ENCODE measurements at regions not wholly inside any gene's neighbourhood (a gene's known extent, or its start where the extent isn't known, plus 50 kb on each side); places are given as distances from the start of the nearest gene placed in this dataset.

- no peak for DNase-seq
Measured at GRCh38 chr2:219772103-219772635, 144.7 kb downstream of the SLC4A3 start.

- DNase-seq: no peak
Measured at GRCh38 chr2:219772697-219773096, 145.3 kb downstream of the SLC4A3 start.

- DNase-seq: no peak
Measured at GRCh38 chr2:219775506-219775905, 148.1 kb downstream of the SLC4A3 start.

- no peak for DNase-seq
Measured at GRCh38 chr2:219777388-219777787, 150.0 kb downstream of the SLC4A3 start.

- no peak for DNase-seq
Measured at GRCh38 chr2:219778189-219778588, 150.8 kb downstream of the SLC4A3 start.

GRCh38 chr2:219782737-219783348 is 155.4 kb downstream of the SLC4A3 start:
- no peak for DNase-seq

GRCh38 chr2:219783359-219783975 is 156.0 kb downstream of the SLC4A3 start:
- DNase-seq: no peak

GRCh38 chr2:219784178-219784577 is 156.7 kb downstream of the SLC4A3 start:
- no peak for DNase-seq

GRCh38 chr2:219789476-219789875 is 162.0 kb downstream of the SLC4A3 start:
- no peak for DNase-seq

GRCh38 chr2:219792446-219792845 is 165.0 kb downstream of the SLC4A3 start:
- DNase-seq: no peak

- DNase-seq: no peak
Measured at GRCh38 chr2:219798430-219798829, 171.0 kb downstream of the SLC4A3 start.

- no peak for DNase-seq
Measured at GRCh38 chr2:219803294-219803693, 175.9 kb downstream of the SLC4A3 start.

GRCh38 chr2:219810895-219811294 is 183.5 kb downstream of the SLC4A3 start:
- no peak for DNase-seq

GRCh38 chr2:219812672-219813071 is 185.2 kb downstream of the SLC4A3 start:
- no peak for DNase-seq

GRCh38 chr2:219820767-219821166 is 193.3 kb downstream of the SLC4A3 start:
- DNase-seq: no peak

- no peak for DNase-seq
Measured at GRCh38 chr2:219823574-219823973, 196.1 kb downstream of the SLC4A3 start.

- DNase-seq: no peak
Measured at GRCh38 chr2:219824996-219825395, 197.6 kb downstream of the SLC4A3 start.

GRCh38 chr2:219828127-219828526 is 200.7 kb downstream of the SLC4A3 start:
- no peak for DNase-seq

GRCh38 chr2:219829667-219830352 is 202.4 kb downstream of the SLC4A3 start:
- DNase-seq: no peak

- no peak for DNase-seq
Measured at GRCh38 chr2:219830353-219830738, 202.9 kb downstream of the SLC4A3 start.

- no peak for DNase-seq
Measured at GRCh38 chr2:219831957-219832356, 204.5 kb downstream of the SLC4A3 start.

- no peak for DNase-seq
Measured at GRCh38 chr2:219832904-219833303, 205.5 kb downstream of the SLC4A3 start.

GRCh38 chr2:219835493-219835892 is 208.1 kb downstream of the SLC4A3 start:
- no peak for DNase-seq

- no peak for DNase-seq
Measured at GRCh38 chr2:219836647-219837177, 209.3 kb downstream of the SLC4A3 start.

All from T-helper 9 cell (primary cell).